Mesenteric fat pad (tissue), 1 donor: ENCODE measurements at regions not wholly inside any gene's neighbourhood (a gene's known extent, or its start where the extent isn't known, plus 50 kb on each side); places are given as distances from the start of the nearest gene placed in this dataset.

Source experiments
- DNase-seq: peaks from one replicate; pipeline ENCODE4 v3.0.0-alpha.2; 2020; ENCODE audit warnings: low spot score
- donor health status: DM: yes; HTN: yes; CAD: no.

DNA sequence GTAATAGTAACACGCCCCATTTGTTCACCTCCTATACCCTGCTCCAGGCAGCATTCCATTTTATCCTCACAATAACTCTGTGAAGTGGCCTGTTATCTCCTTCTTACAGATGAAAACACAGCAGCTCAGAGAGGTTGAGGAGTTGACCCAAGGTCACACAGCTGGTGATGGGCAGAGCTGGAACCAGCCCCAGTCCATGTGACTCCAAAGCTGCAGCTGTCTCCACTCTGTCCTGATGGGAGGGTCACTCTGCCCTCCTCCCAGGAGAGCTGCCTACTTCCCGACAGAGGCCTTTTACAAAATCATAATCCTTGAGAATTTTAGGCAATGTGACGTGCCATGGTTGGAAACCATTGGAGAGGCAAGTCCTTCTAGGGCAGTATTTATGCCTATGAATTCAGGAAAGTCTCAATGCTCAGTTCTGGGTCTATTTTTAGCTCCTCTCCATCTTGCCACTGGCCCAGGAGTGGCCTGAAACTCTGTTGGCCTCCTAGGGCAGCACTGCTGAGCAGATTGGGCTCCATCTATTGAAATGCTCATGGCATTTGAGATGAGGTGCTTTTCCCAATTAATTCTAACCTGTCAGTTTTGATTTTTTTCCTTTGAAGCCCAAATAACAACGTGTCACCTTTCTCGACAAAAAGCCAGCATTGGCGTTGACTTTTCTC lies 50.1 kb upstream of the KCNK12 start:
- DNase-seq, result peak; percentile 33
